ENCODE measurements at regions not wholly inside any gene's neighbourhood (a gene's known extent, or its start where the extent isn't known, plus 50 kb on each side); places are given as distances from the start of the nearest gene placed in this dataset.

- CTCF ChIA-PET: no interaction called here
Observed at GRCh38 chr3:22495241-22495640, 707.9 kb upstream of the UBE2E2 start.

GRCh38 chr3:22495791-22496190 lies 707.3 kb upstream of the UBE2E2 start:
- H3K9me3 ChIP-seq (ENCODE audit: low read length): no peaks in the 10 kb centered on the region
- no peaks in the 10 kb centered on the region for H3K9me2 ChIP-seq (replicated peaks; ENCODE audit: low read length)
- no peaks in the 10 kb centered on the region for H3F3A ChIP-seq (ENCODE audit: low read length, unreplicated experiment)
- H3K4me2 ChIP-seq (ENCODE audit: low read length): peak overlapping the region; percentile 5
- no peak overlapping the region for H3K9ac ChIP-seq (ENCODE audit: low read length)
- ChIA-PET CTCF (interaction anchor here (0.5 kb wide), 1 partner anchor 319 kb away, joined by 3 read pairs; no protein-coding TSS in a partner anchor), POLR2A (ENCODE audit: unreplicated experiment) (no interaction called here)
- H3K4me3 ChIP-seq (ENCODE audit: low read length): no peak overlapping the region
- ATAC-seq (peak; percentile 32), DNase-seq (peak; percentile 60)
- H3K79me2 ChIP-seq (ENCODE audit: low read length): no peaks in the 10 kb centered on the region
- H3K27ac ChIP-seq (ENCODE audit: low read length): 0 out of 2 replicates have a peak overlapping the region, but pooled peaks have one; percentile 4
- intact Hi-C loops (cut with micrococcal nuclease): no loop called here
- peaks cover 23% of the 10 kb centered on the region for H3K4me1 ChIP-seq (ENCODE audit: insufficient read depth, low read length)
- no peaks in the 10 kb centered on the region for H3K27me3 ChIP-seq (ENCODE audit: low read length)
- H3K36me3 ChIP-seq (ENCODE audit: low read depth, low read length): no peaks in the 10 kb centered on the region
- BruUV-seq (replicated peaks): no TSS peak
- no peak overlapping the region for H2AFZ ChIP-seq (ENCODE audit: low read length)
- no peaks in the 10 kb centered on the region for H4K20me1 ChIP-seq (ENCODE audit: low read length)
- TF ChIP-seq EZH2phosphoT487 (IDR thresholded peaks at IDR 0.05; ENCODE audit: borderline replicate concordance, low read length) (no peak), EZH2 (IDR thresholded peaks at IDR 0.05; ENCODE audit: low read length, unreplicated experiment) (no peak), CTCF (conservative IDR thresholded peaks at IDR 0.05; ENCODE audit: low read depth, low read length) (no peak)

More at GRCh38 chr3:22495241-22495640, 707.9 kb upstream of the UBE2E2 start:
- Histone ChIP-seq H3K9ac (ENCODE audit: low read length) (no peak overlapping the region), H3K27ac (ENCODE audit: low read length) (no peak overlapping the region), H3K79me2 (ENCODE audit: low read length) (no peaks in the 10 kb centered on the region), H3K4me2 (ENCODE audit: low read length) (peak overlapping the region; percentile 5), H2AFZ (ENCODE audit: low read length) (0 out of 2 replicates have a peak overlapping the region, but pooled peaks have one; percentile 18), H3K36me3 (ENCODE audit: low read depth, low read length) (no peaks in the 10 kb centered on the region), H3K27me3 (ENCODE audit: low read length) (no peaks in the 10 kb centered on the region), H3K9me3 (ENCODE audit: low read length) (no peaks in the 10 kb centered on the region), H3K4me3 (ENCODE audit: low read length) (no peak overlapping the region), H3K4me1 (ENCODE audit: insufficient read depth, low read length) (peaks cover 27% of the 10 kb centered on the region), H3F3A (ENCODE audit: low read length, unreplicated experiment) (no peaks in the 10 kb centered on the region), H4K20me1 (ENCODE audit: low read length) (no peaks in the 10 kb centered on the region), H3K9me2 (replicated peaks; ENCODE audit: low read length) (no peaks in the 10 kb centered on the region)
- no peak for DNase-seq
- TF ChIP-seq CTCF (conservative IDR thresholded peaks at IDR 0.05; ENCODE audit: low read depth, low read length) (no peak), EZH2phosphoT487 (IDR thresholded peaks at IDR 0.05; ENCODE audit: borderline replicate concordance, low read length) (no peak), EZH2 (IDR thresholded peaks at IDR 0.05; ENCODE audit: low read length, unreplicated experiment) (no peak)
- POLR2A ChIA-PET (ENCODE audit: unreplicated experiment): no interaction called here
- intact Hi-C loops (cut with micrococcal nuclease): no loop called here
- no TSS peak for BruUV-seq (replicated peaks)
- ATAC-seq: no peak

- Histone ChIP-seq H3K4me2 (ENCODE audit: low read length) (no peak overlapping the region), H3K27me3 (ENCODE audit: low read length) (no peaks in the 10 kb centered on the region), H3K79me2 (ENCODE audit: low read length) (no peaks in the 10 kb centered on the region), H3K4me3 (ENCODE audit: low read length) (no peak overlapping the region), H3K9me2 (replicated peaks; ENCODE audit: low read length) (no peaks in the 10 kb centered on the region), H3K9me3 (ENCODE audit: low read length) (no peaks in the 10 kb centered on the region), H3K9ac (ENCODE audit: low read length) (no peak overlapping the region), H3K27ac (ENCODE audit: low read length) (no peak overlapping the region), H3K4me1 (ENCODE audit: insufficient read depth, low read length) (peaks cover 16% of the 10 kb centered on the region), H2AFZ (ENCODE audit: low read length) (no peak overlapping the region), H4K20me1 (ENCODE audit: low read length) (no peaks in the 10 kb centered on the region), H3K36me3 (ENCODE audit: low read depth, low read length) (no peaks in the 10 kb centered on the region), H3F3A (ENCODE audit: low read length, unreplicated experiment) (no peaks in the 10 kb centered on the region)
- POLR2A ChIA-PET (ENCODE audit: unreplicated experiment): no interaction called here
- peak; percentile 33 for ATAC-seq
- peak; percentile 59 for DNase-seq
- TF ChIP-seq CTCF (conservative IDR thresholded peaks at IDR 0.05; ENCODE audit: low read depth, low read length) (no peak), EZH2 (IDR thresholded peaks at IDR 0.05; ENCODE audit: low read length, unreplicated experiment) (no peak), EZH2phosphoT487 (IDR thresholded peaks at IDR 0.05; ENCODE audit: borderline replicate concordance, low read length) (no peak)
- CTCF ChIA-PET: no interaction called here
- intact Hi-C loops (cut with micrococcal nuclease): no loop called here
- BruUV-seq (replicated peaks): no TSS peak
Observed at GRCh38 chr3:22496641-22497040, 706.5 kb upstream of the UBE2E2 start.
